ENCODE measurements at regions not wholly inside any gene's neighbourhood (a gene's known extent, or its start where the extent isn't known, plus 50 kb on each side); places are given as distances from the start of the nearest gene placed in this dataset.

DNA sequence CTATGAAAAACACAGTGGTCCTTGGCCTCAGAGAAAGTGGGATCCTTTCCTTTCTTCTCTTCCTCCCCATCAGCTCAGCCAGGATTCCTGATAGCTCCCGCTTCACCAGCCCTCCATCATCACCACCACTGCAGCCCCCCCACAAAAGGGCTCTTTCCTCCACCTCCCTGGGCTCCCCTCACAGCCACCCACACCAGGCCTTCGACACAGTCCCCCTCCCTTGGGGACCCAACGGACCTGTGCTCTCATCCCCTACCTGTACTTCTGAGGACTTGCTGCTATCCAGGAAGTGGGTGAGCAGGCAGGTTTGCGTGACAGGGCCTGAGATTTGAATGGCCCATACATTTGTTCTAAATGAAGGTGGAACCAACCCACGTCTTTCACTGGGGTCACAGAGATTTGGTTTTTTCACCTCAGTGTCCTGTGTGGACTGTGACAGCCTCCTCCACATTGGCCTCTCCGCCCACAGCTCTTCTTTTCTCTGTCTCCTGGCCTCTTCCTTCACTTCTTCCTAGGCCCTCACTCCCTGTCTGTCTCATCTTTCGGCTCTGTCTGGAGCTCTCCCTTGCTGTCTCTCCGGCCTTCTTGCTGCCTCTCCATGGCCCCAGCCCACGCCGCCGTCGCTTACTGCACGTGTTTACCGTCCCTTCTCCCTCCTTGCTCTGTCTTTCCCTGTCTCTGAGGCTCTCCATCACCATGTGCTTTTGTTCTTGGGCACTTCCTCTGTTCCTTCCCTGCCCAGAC is 238.6 kb downstream of the FOXD2 start:
- TF ChIP-seq, protein P1, sequence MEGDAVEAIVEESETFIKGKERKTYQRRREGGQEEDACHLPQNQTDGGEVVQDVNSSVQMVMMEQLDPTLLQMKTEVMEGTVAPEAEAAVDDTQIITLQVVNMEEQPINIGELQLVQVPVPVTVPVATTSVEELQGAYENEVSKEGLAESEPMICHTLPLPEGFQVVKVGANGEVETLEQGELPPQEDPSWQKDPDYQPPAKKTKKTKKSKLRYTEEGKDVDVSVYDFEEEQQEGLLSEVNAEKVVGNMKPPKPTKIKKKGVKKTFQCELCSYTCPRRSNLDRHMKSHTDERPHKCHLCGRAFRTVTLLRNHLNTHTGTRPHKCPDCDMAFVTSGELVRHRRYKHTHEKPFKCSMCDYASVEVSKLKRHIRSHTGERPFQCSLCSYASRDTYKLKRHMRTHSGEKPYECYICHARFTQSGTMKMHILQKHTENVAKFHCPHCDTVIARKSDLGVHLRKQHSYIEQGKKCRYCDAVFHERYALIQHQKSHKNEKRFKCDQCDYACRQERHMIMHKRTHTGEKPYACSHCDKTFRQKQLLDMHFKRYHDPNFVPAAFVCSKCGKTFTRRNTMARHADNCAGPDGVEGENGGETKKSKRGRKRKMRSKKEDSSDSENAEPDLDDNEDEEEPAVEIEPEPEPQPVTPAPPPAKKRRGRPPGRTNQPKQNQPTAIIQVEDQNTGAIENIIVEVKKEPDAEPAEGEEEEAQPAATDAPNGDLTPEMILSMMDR (IDR thresholded peaks at IDR 0.05) = no peak
- H3K9me3 Mint-ChIP-seq = peaks cover 4% of the 10 kb centered on the region; the same call in 1 of the 2 replicates
- no peak overlapping the region for H3K27ac Mint-ChIP-seq
- no peaks in the 10 kb centered on the region for H3K4me1 Mint-ChIP-seq (ENCODE audit: low read depth)
- H3K36me3 Mint-ChIP-seq (ENCODE audit: low read depth) = no peaks in the 10 kb centered on the region
- H3K27me3 Mint-ChIP-seq (ENCODE audit: insufficient read depth) = peaks cover 22% of the 10 kb centered on the region
- no peak overlapping the region for H3K4me3 Mint-ChIP-seq
- no peak for DNase-seq

DNA sequence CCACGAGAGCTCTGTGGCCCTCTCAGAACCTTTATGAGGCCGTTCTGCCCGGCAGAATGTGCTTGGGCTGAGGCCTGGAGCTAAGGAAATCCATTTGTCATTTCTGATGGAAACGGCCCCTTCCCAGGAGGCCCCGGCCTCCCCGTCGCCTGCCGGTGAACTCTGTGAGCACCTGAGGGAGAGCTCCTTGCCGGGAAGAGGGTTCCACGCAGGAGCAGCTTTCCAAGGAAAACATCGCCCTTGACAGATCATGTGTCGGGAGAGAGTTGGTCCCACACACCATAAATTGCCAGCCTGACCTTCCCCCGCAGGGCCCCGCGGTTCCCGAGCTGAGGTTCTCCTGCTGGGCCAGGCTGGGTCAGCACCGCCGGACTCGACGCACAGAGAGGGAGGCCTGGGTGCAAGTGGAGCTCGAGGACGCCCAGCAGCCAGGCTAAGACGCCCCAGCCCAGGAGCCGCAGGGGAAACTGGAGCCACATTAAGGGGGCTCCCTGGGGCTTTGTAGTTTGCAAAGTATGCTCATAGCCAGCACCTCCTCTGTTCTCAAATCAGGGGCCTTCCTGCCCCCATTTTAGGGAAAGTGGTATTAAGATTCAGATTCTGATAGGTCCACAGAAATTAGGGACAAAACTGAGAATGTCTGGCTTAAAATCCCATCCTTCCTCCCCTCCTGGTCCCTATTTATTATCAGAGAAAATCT is 239.5 kb downstream of the FOXD2 start:
- Mint-ChIP-seq H3K4me1 (ENCODE audit: low read depth) (no peaks in the 10 kb centered on the region), H3K9me3 (peaks cover 4% of the 10 kb centered on the region; the same call in 1 of the 2 replicates), H3K36me3 (ENCODE audit: low read depth) (no peaks in the 10 kb centered on the region), H3K27me3 (ENCODE audit: insufficient read depth) (peaks cover 27% of the 10 kb centered on the region), H3K4me3 (no peak overlapping the region), H3K27ac (no peak overlapping the region)
- DNase-seq = no peak
- TF ChIP-seq, protein P1 (IDR thresholded peaks at IDR 0.05) = no peak

DNA sequence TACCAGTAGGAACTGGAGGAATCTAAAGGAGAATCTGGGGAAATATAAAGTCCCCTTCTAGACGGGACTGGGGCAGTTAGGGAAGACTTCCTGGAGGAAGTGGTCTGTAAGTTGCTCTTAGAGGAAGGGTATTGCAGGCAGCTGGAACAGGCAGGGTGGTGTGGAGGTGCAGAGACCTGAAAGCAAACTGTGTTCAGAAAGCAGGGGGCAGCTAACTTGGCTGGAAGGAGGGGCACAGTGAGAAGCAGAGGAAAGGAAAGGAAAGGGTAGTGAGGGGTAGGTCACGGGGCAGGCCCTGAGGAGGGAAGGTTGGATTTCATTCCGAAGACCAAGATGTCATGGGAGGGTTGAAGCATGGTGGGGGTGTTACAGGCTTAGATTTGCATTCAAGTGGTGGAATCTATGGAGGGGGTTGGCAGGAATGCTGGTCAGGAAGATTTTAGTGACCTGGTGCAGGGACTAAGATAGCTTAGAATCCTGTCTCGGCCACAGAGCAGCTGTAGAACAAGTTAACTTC is 240.7 kb downstream of the FOXD2 start:
- H3K4me3 Mint-ChIP-seq = no peak overlapping the region
- H3K36me3 Mint-ChIP-seq (ENCODE audit: low read depth) = no peaks in the 10 kb centered on the region
- no peaks in the 10 kb centered on the region for H3K4me1 Mint-ChIP-seq (ENCODE audit: low read depth)
- H3K27me3 Mint-ChIP-seq (ENCODE audit: insufficient read depth) = peaks cover 26% of the 10 kb centered on the region
- DNase-seq = no peak
- TF ChIP-seq, protein P1 (IDR thresholded peaks at IDR 0.05) = no peak
- H3K9me3 Mint-ChIP-seq = no peaks in the 10 kb centered on the region
- no peak overlapping the region for H3K27ac Mint-ChIP-seq

DNA sequence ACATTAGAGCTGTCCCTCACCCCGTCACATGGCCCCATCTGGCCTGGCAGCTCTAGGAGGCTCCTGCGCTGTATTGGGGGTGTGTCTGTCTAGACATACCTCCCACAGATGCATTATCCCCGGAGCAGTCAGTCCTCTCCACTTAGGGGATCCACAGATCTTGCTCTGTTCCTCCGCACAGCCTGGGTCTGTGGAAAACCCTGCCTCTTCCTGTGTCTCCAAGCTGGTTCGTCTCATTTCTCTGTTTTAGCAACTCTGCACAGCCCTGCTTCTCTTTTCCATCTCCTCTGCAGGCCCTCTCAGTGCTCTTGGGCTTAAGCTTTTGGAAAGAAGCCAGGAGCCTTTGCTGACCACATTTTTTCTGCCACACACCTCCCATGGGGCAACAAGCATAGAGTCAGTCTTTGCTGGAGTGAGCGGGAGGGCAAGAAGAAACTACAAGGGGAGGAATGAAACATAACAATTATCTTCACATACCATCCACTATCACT is 241.5 kb downstream of the FOXD2 start:
- H3K27ac Mint-ChIP-seq = no peak overlapping the region
- TF ChIP-seq, protein P1 (IDR thresholded peaks at IDR 0.05) = no peak
- peaks cover 29% of the 10 kb centered on the region for H3K27me3 Mint-ChIP-seq (ENCODE audit: insufficient read depth)

DNA sequence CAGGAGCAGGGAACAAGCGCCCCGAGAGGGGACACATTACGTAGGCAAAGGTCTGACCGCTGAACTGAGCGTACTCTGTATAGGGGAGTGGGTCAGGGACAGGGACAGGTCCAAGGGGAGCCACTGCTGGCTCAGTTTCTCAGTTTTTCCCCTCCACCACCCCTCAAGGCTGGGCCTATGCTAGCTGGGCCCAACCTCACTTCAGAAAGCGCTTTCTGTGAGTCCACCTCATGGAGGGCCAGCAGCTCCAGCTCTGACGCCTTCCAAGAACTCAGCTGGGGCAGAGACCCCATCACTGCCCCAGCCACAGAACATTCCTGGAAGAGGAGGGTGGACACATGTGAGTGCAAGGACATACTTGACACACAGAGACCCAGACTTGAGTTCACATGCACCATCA is 242.0 kb downstream of the FOXD2 start:
- Mint-ChIP-seq H3K4me1 (ENCODE audit: low read depth) (no peaks in the 10 kb centered on the region), H3K9me3 (no peaks in the 10 kb centered on the region), H3K27me3 (ENCODE audit: insufficient read depth) (peaks cover 33% of the 10 kb centered on the region), H3K4me3 (no peak overlapping the region), H3K27ac (no peak overlapping the region), H3K36me3 (ENCODE audit: low read depth) (no peaks in the 10 kb centered on the region)
- TF ChIP-seq, protein P1 (IDR thresholded peaks at IDR 0.05) = no peak
- no peak for DNase-seq

More for the DNA sequence above, 241.5 kb downstream of the FOXD2 start:
- Mint-ChIP-seq H3K36me3 (ENCODE audit: low read depth) (no peaks in the 10 kb centered on the region), H3K4me1 (ENCODE audit: low read depth) (no peaks in the 10 kb centered on the region), H3K9me3 (no peaks in the 10 kb centered on the region), H3K4me3 (no peak overlapping the region)
- no peak for DNase-seq
